ENCODE measurements at regions not wholly inside any gene's neighbourhood (a gene's known extent, or its start where the extent isn't known, plus 50 kb on each side); places are given as distances from the start of the nearest gene placed in this dataset.
"Not testable (repeated sequence)": the region's sequence is repeated elsewhere in the genome, so short reads cannot be mapped to it uniquely, and the experiment has no call there.

GRCh38 chr20:22529150-22530019 is 55.0 kb downstream of the FOXA2 start:
- no peak for TF ChIP-seq GATA1 (IDR thresholded peaks at IDR 0.05; ENCODE audit: low read depth, low read length)
- no peak for TF ChIP-seq POLR2A (IDR thresholded peaks at IDR 0.05; ENCODE audit: low read length)
- DNase-seq = no peak

GRCh38 chr20:22526512-22527012 is 57.8 kb downstream of the FOXA2 start:
- no peak for DNase-seq
- no peak for TF ChIP-seq GATA1 (IDR thresholded peaks at IDR 0.05; ENCODE audit: low read depth, low read length)
- no peak for TF ChIP-seq POLR2A (IDR thresholded peaks at IDR 0.05; ENCODE audit: low read length)

- TF ChIP-seq POLR2A (IDR thresholded peaks at IDR 0.05; ENCODE audit: low read length) = no peak
- TF ChIP-seq GATA1 (IDR thresholded peaks at IDR 0.05; ENCODE audit: low read depth, low read length) = no peak
- DNase-seq = no peak
Measured at GRCh38 chr20:22525821-22526220, 58.6 kb downstream of the FOXA2 start.

- no peak for DNase-seq
- TF ChIP-seq GATA1 (IDR thresholded peaks at IDR 0.05; ENCODE audit: low read depth, low read length) (no peak), POLR2A (IDR thresholded peaks at IDR 0.05; ENCODE audit: low read length) (no peak)
Measured at GRCh38 chr20:22525069-22525820, 59.1 kb downstream of the FOXA2 start.

GRCh38 chr20:22524393-22525015 is 59.9 kb downstream of the FOXA2 start:
- no peak for DNase-seq
- TF ChIP-seq POLR2A (IDR thresholded peaks at IDR 0.05; ENCODE audit: low read length) (no peak), GATA1 (IDR thresholded peaks at IDR 0.05; ENCODE audit: low read depth, low read length) (no peak)

- no peak for TF ChIP-seq GATA1 (IDR thresholded peaks at IDR 0.05; ENCODE audit: low read depth, low read length)
- TF ChIP-seq POLR2A (IDR thresholded peaks at IDR 0.05; ENCODE audit: low read length) = no peak
Measured at GRCh38 chr20:22523499-22524392, 60.6 kb downstream of the FOXA2 start.

GRCh38 chr20:22523128-22523498 is 61.3 kb downstream of the FOXA2 start:
- TF ChIP-seq GATA1 (IDR thresholded peaks at IDR 0.05; ENCODE audit: low read depth, low read length) (no peak), POLR2A (IDR thresholded peaks at IDR 0.05; ENCODE audit: low read length) (no peak)
- no peak for DNase-seq

More at GRCh38 chr20:22523499-22524392, 60.6 kb downstream of the FOXA2 start:
- DNase-seq = no peak

- TF ChIP-seq GATA1 (IDR thresholded peaks at IDR 0.05; ENCODE audit: low read depth, low read length) (no peak), POLR2A (IDR thresholded peaks at IDR 0.05; ENCODE audit: low read length) (no peak)
- DNase-seq = no peak
Measured at GRCh38 chr20:22522701-22523100, 61.7 kb downstream of the FOXA2 start.

GRCh38 chr20:22521940-22522339 is 62.4 kb downstream of the FOXA2 start:
- not testable (repeated sequence) for DNase-seq

- TF ChIP-seq POLR2A (IDR thresholded peaks at IDR 0.05; ENCODE audit: low read length) (no peak), GATA1 (IDR thresholded peaks at IDR 0.05; ENCODE audit: low read depth, low read length) (no peak)
- DNase-seq = no peak
Measured at GRCh38 chr20:22520381-22520780, 64.0 kb downstream of the FOXA2 start.

GRCh38 chr20:22515264-22515663 is 69.1 kb downstream of the FOXA2 start:
- no peak for TF ChIP-seq GATA1 (IDR thresholded peaks at IDR 0.05; ENCODE audit: low read depth, low read length)
- TF ChIP-seq POLR2A (IDR thresholded peaks at IDR 0.05; ENCODE audit: low read length) = no peak
- DNase-seq = no peak

GRCh38 chr20:22513574-22513973 is 70.8 kb downstream of the FOXA2 start:
- TF ChIP-seq GATA1 (IDR thresholded peaks at IDR 0.05; ENCODE audit: low read depth, low read length) = no peak
- no peak for TF ChIP-seq POLR2A (IDR thresholded peaks at IDR 0.05; ENCODE audit: low read length)
- DNase-seq = no peak

GRCh38 chr20:22512911-22513489 is 71.4 kb downstream of the FOXA2 start:
- TF ChIP-seq POLR2A (IDR thresholded peaks at IDR 0.05; ENCODE audit: low read length) (no peak), GATA1 (IDR thresholded peaks at IDR 0.05; ENCODE audit: low read depth, low read length) (no peak)
- no peak for DNase-seq

Data from erythroblast (primary cell).